Stimulated activated CD8-positive, alpha-beta memory T cell treated with anti-CD3 and anti-CD28 coated beads, Interleukin-15, amount 100 ng/mL, for 4 hours (primary cell): ENCODE measurements at regions not wholly inside any gene's neighbourhood (a gene's known extent, or its start where the extent isn't known, plus 50 kb on each side); places are given as distances from the start of the nearest gene placed in this dataset.

Source experiments
- DNase-seq, 2 donors: peaks; one replicate each; pipeline ENCODE4 v3.0.0-alpha.2; 2020; ENCODE audit warnings: low read depth in 2 of 2

DNA sequence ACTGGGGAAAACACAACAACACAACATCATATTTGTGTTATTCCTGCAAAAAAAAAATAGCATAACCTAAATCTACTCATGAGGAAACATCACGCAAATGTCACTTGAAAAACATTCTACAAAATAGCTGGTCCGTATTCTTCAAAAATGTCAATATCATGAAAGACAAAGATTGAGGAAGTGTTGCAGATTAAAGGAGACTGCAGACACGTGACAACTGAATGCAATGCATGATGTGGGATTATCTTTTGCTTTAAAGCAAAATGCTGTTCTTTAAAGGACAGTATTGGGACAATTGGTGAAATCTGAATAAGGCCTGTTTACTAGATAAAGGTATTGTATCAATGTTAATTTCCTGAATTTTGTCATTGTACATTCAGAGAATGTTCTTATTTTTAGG, 157.7 kb downstream of the SMIM20 start:
- no peak for DNase-seq

DNA sequence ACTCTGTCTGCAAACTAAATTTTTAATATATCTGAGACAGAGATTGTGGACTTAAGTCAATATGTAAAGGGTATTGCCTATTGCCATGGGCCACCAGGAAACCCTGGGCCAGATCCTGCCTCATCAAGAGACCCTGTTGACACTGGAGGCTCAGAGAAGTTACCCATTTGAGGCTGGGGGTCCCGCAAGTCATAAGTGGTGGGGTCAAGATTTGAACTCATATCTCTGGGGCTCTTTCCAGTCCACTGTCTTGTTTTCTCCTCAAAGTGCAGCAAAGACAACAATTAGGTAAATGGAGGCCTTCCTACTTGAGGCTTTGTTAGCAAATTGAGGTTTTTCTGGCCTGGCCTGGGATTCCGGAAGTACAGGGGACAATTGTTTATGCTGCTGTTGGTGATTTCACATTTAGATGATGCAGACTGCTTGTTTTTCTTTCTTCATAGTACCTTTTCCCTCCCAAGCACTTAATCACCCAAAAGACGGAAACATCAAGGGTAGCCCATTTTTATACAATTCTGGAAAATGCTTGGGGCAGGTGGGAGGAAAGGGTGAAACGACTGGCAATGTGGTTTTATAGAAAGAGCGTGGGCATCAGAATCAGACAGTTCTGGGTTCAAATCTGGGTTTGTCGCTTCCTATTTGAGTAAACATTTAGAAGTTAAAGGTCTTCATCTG, 160.0 kb downstream of the SMIM20 start:
- no peak for DNase-seq

DNA sequence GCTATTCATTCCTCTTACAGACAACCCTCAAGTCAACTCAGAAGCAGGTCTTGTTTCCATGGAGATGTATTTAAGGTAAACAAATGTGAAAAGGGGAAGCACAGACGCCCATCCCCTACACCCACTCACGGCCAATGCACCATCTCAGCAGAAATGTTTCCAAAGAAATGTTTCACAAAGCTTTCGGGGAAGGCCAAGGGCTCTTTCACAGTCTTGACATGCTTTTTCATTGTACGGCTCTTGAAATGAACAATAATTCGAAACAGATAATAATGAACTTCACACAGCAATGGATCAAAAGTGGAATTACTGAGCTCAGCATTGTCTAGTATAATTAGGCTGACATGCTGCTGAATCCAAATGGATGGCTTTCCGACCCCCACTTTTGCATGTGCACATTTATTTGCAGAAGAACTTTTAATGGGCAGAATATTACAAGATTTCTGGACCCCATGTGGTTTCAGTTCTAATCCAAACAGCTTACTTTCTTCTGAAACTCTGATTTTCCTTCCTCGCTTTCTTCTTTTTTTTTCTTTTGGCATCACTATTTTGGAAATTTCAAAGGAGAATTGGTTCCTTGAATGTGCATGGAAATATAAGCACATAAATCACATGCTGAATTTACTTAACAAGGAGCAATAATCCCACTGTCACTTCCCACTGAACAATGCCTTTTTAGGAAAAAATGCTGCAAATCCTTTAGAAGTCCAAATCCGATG, 160.9 kb downstream of the SMIM20 start:
- peak; percentile 22 to 32 for DNase-seq

DNA sequence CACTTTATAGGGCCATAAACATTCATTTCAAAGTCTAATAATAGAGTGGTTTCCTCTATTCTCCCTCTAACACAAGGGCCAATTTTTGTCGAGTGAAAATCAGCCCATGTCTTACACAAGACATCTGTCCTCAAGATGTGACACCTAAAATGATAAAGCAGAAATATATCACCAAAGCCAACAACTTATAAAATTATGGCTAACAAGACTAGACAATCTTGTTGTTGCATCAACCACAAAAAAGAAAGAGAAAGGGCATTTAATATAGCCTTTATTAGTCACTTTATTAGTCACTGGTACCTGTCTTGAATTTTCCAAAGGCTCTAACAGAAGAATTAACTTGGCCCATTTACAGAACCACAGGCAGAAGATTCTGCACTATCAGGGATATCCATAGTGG, 161.6 kb downstream of the SMIM20 start:
- no peak for DNase-seq

DNA sequence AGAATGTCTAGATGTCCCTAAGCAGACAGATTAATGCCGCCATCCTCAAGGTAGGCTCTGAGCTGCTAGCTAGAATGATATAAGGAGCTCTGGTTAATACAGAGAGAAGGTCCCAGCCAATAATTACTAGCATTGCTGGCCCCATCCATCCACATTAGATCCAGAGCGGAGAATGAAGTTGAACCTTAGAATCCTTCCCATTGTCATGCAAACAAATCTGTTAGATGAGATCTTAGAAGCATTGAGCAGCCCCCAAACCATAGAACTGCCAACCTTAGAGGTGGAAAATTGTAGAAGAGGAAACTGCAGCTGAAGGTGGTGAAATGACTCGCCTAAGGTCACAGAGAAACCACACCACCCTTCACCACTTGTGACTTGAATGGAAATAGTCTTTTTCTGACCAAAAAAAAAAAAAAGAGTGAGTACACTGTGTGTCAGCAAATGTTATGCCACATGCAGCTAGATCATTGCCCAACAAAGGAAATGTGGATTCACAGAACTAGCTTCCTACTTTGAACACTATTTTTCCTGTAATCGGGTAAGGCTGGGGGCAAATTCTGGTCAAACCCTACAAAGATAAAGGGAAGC, 162.1 kb downstream of the SMIM20 start:
- DNase-seq = peak in 1 of 2 donors; percentile 25

DNA sequence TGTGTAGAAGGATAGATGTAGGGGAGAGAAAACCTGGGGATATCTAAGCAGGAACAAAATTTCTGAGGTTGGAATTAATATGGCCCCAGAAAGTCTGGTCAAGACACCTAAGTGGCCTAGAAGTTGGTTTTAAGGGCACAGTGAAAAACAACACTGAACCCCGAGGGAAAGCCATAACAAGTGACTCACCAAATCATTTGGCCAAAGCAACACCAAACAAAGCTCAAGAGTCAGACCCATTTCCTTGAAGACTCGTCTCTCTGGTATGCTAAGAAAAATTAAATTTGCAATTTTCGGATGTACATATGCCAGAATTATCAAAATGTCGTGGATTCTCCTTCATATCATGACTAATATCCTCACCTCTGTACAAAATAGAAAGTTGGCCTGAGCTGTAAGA, 162.9 kb downstream of the SMIM20 start:
- no peak for DNase-seq

DNA sequence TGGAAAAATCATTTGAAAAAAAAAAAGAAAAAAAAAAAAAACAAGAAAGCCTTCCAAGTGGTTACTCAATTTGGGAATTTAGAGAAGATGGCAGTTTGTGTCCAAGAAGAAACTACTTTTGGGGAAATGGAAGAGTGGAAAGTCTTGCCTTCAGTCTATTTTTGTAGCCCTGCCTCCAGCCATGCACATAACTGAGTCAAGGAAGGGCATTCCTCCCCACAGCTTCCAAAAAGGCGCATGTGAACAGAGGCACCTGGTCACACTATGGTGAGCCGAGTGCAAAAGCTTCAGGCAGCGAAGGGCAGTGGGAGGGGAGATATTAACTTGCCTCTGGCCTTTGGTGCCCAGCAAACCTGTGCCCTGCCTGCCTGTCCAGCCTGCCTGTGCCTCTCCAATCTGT, 163.7 kb downstream of the SMIM20 start:
- no peak for DNase-seq

DNA sequence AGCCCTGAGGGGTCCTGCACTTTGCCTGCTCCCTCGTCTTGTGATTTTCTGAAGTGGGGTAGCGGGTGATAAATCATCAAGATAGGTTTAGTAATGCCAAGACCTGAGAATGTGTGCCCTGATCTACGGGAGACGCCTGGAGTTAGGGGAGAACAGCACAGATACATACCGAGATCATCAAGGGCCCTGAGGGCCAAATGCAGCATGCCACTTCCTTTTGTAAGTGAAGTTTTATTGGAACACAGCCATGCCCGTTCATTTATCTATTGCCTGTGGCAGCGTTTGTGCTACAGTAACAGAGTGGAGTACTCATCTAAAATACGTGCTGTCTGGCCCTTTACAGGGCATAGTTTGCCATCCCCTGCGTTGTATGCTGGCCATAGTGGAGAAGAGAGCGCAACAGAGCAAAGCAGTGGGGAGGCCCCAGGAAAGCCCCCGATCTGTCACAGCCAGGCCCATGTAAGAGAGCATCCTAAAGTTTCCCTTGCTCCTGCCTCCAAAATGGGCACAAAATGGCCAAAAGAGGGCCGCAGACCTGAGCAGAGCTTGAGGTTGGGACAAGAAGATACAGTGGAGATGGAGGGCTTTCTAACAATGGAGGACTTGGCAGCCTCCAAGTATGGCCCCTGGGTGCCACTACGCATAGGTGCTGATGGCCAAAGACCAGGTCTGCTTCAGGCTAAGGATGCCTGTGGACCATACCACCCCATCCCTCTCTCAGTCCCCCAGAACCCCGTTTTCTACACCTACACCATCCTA, 167.0 kb downstream of the SMIM20 start:
- no peak for DNase-seq

DNA sequence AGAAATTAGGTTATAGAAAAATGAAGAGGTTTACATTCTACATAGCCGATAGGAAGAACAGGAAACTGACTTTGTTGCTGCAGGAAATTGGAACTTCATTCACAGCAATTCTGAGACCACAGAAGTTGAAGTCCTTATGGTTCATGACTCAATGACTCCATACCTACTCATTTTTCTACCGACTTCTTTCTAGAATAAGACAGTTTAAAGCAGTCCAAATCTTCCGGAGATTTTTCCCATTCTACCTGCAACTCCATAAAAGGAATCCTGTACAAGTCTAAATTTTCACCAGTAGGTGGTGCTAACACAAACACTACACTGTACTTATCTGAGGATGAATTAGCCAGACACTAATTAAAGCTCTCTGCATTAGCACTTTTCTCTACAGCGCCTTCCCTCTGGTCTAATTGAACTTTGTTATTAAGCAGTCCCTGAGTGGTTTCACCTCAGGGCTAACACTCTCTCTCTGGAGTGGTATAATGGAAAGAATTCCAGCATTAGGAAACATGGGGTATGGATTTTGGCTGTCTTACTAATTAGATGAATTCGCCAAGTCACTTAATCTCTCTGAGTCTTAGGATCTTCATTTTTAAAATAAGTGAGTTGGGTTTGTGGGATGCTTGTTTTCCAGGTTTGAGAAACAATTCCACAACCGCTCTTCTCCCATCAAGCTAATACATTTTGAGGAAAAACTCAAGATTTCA, 167.9 kb downstream of the SMIM20 start:
- no peak for DNase-seq

DNA sequence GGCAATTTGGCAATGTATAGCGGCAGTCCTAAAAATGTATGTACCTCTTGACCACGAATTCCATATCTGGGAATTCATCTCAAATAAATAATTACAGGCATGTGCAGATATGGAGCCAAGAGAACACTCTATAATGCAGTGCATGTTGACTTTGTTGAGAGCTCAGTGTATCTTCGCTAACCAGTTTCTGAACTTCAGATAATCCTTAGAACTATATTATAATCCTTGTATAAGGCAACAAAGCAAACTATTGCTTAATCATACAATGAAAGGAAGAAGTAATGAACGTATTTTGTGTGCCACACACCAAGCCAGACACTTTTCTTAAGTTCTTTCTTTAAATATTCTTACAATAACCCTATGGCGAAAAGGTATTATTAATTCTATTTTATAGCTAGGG, 168.5 kb downstream of the SMIM20 start:
- no peak for DNase-seq

DNA sequence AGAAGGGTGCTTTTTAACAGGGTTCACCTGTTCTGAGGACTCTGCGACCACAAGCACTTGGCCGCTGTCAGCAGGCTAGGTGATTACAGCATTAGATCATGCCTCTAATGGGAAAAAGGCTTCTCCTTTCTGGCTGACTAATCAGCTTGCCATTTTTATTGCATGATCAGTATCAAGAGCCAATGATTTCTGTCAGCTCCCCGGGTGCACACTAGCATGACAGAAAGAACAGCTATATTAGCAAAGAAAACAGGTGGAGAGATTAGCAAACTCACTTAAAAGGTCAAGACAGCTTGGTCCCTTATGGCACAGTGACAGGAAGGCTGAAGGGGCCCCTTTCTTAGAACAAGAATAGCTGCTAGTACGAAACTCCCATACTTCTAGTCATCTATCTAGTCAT, 170.0 kb downstream of the SMIM20 start:
- DNase-seq = no peak

DNA sequence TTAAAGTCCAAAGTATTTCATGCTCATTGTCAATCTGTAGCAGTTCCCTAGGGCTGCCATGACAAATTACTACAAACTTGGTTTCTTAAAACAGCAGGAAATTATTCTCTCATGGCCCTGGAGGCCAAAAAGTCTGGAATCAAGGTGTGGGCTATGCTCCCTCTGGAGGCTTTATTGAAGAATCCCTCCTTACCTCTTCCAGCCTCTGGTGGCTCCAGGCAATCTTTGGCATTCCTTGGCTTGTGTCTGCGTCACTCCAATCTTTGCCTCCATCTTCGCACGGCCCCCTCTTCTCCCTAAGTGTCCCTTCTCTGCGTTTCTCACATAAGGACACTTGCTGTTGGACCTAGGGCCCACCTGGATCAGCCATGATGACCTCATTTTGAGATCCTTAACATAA, 170.4 kb downstream of the SMIM20 start:
- DNase-seq = no peak

DNA sequence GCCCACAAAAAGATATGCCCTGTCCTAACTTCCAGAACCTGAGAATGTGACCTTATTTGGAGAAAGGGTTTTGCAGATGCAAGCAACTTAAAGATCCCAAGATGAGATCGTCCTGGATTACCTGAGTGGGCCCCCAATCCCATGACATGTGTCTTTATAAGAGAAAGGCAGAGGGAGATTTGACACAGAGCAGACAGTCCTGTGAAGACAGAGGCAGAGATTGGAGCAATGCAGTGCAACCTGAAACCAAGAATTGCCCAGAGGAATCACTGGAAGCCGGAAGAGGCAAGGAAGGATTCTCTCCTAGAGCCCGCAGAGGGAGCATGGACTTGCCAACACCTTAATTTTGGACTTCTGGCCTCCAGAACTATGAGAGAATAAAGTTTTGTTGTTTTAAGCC, 171.5 kb downstream of the SMIM20 start:
- no peak for DNase-seq

DNA sequence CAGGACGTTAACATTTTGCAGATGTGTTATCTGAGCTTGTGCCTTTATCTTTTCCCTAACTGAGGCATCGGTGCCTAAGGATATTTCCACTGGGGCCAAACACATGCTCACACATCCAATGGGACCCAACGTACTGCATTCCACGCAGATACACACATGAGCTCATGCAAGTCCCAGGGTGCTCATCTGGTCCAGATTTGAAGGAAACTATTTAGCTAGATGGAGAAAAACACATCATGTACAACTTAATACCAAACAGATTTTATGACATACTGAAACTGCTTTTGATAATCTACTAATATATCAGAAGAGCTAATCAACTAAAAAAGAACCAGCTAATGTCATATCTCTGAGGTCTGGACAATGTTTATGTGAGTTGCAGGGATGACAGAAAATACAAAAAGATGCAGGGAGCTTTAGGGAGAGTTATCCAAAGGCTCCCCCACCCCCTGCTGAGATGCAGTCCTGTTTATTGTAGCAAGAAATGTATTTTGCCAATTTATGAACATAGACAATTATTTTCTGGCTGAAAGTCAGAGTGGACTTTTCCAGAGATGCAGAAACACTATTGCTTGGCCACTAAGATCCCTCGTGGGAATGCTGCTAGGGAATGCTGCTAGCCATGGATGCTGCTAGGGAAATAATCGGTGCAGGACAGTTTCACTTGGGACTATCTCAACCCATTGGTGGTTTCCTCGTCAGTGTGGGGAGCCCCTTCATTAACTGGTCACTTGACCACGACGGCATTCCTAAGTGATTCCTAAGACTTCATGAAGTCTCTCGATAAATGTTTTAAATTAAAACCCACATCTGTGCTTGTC, 172.8 kb downstream of the SMIM20 start:
- DNase-seq = no peak

DNA sequence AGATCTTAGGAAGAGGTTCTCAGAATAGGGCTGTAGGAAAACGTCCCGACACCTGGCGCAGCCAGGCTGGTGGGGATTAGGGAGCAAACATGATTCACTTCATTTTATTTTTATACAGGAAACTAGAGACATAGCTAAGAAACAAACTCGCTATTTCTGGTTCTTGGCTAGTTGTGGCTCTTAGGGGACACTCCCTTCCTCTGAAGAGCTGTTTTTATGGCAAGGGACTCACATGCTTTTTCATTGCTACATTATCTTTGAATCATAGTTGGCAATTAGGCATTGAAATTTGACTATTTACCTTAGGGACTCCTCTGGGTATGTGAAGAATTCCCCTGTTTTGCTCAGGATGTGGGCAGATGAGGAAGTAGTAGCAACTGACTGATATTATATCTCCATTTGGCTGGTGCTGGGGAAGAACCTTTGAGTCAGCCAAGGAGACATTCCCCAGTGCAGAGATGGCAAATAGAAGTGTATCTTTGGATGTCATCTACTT, 174.5 kb downstream of the SMIM20 start:
- DNase-seq = peak in 1 of 2 donors; percentile 3

DNA sequence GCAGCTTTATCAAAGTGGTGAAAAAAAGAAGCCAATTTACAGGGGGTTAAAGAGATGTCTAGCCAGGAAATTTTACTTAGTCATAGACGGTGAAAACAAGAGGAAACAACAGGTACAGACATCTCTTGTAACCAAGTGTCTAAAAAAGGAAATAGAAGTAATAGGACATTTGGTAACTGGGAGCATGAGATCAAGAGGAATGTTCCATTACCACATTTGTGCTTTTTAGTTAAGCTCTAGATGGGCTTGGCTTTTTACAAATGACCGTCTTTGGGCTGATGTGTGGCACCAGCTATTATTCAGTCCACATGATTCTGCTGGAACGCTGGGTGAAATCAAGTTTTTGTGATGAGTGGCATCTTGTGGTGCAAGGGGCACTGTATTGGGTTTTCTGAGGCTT, 179.5 kb downstream of the SMIM20 start:
- no peak for DNase-seq

DNA sequence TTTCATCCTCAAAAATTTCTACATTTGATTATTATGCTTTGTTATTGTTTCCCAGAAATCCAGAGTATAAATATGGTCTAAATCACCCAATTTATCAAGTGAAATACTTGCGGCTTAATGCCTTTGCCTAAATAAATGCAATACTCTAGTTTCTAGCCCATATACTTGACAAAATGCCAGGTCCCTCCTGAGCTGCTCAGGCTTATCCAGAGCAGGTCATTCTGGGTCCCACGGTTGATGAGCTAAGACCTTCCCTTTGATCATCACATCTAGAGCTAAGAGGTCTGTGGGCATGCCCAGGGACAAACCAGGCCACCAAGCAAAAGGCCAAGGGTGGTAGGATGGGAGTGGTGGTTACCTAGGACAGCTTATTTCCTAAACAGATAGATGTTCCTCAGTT, 180.1 kb downstream of the SMIM20 start:
- no peak for DNase-seq

DNA sequence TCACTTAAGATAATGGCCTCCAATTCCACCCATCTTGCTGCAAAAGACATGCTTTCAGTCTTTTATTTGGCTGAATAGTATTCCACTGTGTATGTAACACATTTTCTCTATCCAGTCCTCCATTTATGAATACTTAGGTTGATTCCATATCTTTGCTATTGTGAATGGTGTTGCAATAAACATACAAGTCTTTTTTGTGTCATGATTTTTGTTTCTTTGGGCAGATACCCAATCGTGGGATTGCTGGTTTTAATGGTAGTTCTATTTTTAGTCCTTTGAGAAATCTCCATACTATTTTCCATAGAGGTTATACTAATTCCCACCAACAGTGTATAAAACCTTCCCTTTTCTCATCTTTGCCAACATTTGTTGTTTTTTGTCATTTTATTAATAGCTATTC, 180.9 kb downstream of the SMIM20 start:
- no peak for DNase-seq

DNA sequence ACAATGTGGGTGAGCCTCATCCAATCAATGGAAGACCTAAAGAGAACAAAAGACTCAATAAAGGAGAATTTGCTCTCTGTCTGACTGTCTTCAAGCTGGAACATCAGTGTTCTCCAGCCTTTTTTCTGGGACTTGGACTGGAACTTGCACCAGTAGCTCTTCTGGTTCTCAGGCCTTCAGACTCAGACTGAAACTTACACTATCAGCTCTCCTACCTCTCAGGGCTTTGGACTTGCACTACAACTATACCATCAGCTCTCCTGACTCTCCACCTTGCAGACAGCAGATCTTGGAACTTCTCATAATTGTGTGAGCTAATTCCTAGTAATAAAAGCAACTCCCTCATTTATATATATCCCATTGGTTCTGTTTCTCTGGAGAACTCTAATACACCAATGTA, 185.9 kb downstream of the SMIM20 start:
- no peak for DNase-seq

DNA sequence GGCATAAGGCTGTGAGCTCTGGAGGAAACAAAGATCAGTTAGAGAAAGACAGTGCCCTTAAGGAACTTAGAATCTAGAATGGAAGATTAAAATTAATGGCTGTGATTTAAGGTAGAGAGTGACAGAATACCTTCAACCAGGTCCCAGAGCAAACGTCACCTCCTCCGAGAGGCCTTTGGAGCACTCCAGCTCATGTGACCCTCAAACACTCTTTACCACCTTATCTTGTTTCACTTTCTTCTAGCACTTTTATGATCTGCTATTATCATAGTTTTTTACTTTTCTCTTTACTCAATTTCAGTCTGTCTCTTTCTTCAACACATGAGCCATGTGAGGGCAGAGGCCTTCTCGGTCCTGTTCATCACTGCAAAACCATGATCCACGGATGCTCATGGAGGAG, 187.0 kb downstream of the SMIM20 start:
- no peak for DNase-seq
